ENCODE measurements at regions not wholly inside any gene's neighbourhood (a gene's known extent, or its start where the extent isn't known, plus 50 kb on each side); places are given as distances from the start of the nearest gene placed in this dataset.

DNA sequence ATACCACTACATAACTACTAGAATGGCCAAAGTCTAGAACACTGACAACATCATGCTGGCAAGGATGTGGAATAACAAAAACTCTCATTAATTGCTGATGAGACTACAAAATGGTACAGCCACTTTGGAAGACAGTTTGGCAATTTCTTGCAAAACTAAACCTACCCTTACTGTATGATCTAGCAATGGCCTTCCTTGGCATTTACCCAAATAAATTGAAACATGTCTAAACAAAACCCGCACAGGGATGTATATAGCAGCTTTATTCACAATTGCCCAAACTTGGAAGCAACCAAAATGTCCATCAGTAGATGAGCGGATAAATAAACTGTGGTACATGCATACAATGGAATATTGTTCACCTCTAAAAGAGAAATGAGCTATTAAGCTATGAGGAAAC lies 87.9 kb upstream of the SLC24A5 start:
- CTCF ChIA-PET = no interaction called here
- ATAC-seq (replicated peaks in 1 of 4) = no peak
- DNase-seq = no peak
- Histone ChIP-seq H3K4me3 (ENCODE audit: control insufficient read depth in 1 of 2, extremely low read depth in 1 of 2, low read length in 1 of 2) (no peak overlapping the region), H3K27me3 (replicated peaks in 1 of 2; ENCODE audit: control insufficient read depth in 2 of 2, extremely low read depth in 1 of 2, insufficient read depth in 2 of 2, low read length in 1 of 2) (no peaks in the 10 kb centered on the region), H3K36me3 (ENCODE audit: control insufficient read depth in 2 of 2, extremely low read depth in 1 of 2, insufficient read depth in 1 of 2, low read length in 1 of 2) (no peaks in the 10 kb centered on the region), H3K4me1 (ENCODE audit: control insufficient read depth in 1 of 2, extremely low read depth in 1 of 2, insufficient read depth in 2 of 2, low read length in 2 of 2) (no peaks in the 10 kb centered on the region), H3K9me3 (no peaks in the 10 kb centered on the region), H3K27ac (ENCODE audit: low read length) (no peak overlapping the region)
- Mint-ChIP-seq H3K9me3 (no peaks in the 10 kb centered on the region), H3K27ac (no peak overlapping the region), H3K36me3 (no peaks in the 10 kb centered on the region), H3K4me3 (no peak overlapping the region), H3K4me1 (no peaks in the 10 kb centered on the region), H3K27me3 (peaks cover 7 to 9% of the 10 kb centered on the region in 2 donors)
- POLR2A ChIA-PET = no interaction called here
- WGBS (ENCODE audit: insufficient coverage) = no CpG with 5 or more reads among the region's 2 CpGs

DNA sequence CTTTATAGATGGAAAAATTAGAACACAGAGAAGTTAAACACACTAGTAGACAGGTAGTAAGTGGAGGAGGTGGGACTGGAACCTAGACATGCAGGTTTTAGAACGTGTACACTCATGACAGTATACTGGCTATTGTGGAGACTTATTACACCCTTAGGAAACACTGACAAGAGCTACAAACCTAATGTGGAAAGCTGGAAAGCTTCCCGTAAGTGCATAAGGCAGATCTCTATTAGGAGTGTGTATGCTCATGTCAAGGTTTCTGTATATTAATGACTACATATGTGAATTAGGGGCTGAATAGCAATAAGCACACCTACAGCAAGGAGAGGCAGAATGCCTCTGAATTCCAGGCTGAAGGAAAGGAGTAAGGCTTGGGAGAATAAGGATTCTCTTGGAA lies 82.6 kb upstream of the SLC24A5 start:
- H3K36me3 ChIP-seq (ENCODE audit: control insufficient read depth in 2 of 2, extremely low read depth in 1 of 2, insufficient read depth in 1 of 2, low read length in 1 of 2) = no peaks in the 10 kb centered on the region
- H3K4me1 ChIP-seq (ENCODE audit: control insufficient read depth in 1 of 2, extremely low read depth in 1 of 2, insufficient read depth in 2 of 2, low read length in 2 of 2) = no peaks in the 10 kb centered on the region
- no peak overlapping the region for H3K4me3 ChIP-seq (ENCODE audit: control insufficient read depth in 1 of 2, extremely low read depth in 1 of 2, low read length in 1 of 2)
- no peaks in the 10 kb centered on the region for H3K4me1 Mint-ChIP-seq
- no peaks in the 10 kb centered on the region for H3K9me3 ChIP-seq
- H3K36me3 Mint-ChIP-seq = no peaks in the 10 kb centered on the region
- peaks cover 4 to 22% of the 10 kb centered on the region in 2 donors for H3K27me3 Mint-ChIP-seq
- no peaks in the 10 kb centered on the region for H3K9me3 Mint-ChIP-seq
- peaks cover 0 to 3% of the 10 kb centered on the region in 2 experiments for H3K27me3 ChIP-seq (replicated peaks in 1 of 2; ENCODE audit: control insufficient read depth in 2 of 2, extremely low read depth in 1 of 2, insufficient read depth in 2 of 2, low read length in 1 of 2)
- no peak overlapping the region for H3K27ac Mint-ChIP-seq
- ChIA-PET POLR2A (no interaction called here), CTCF (no interaction called here)
- ATAC-seq (replicated peaks in 1 of 4) = no peak
- no CpG with 5 or more reads among the region's 2 CpGs for WGBS (ENCODE audit: insufficient coverage)
- no peak overlapping the region for H3K4me3 Mint-ChIP-seq
- H3K27ac ChIP-seq (ENCODE audit: low read length) = no peak overlapping the region
- no peak for DNase-seq

- WGBS (ENCODE audit: insufficient coverage) = 40% methylated on average over 2 of the region's 6 CpGs
- Histone ChIP-seq H3K4me3 (ENCODE audit: control insufficient read depth in 1 of 2, extremely low read depth in 1 of 2, low read length in 1 of 2) (no peak overlapping the region), H3K4me1 (ENCODE audit: control insufficient read depth in 1 of 2, extremely low read depth in 1 of 2, insufficient read depth in 2 of 2, low read length in 2 of 2) (no peaks in the 10 kb centered on the region), H3K27ac (ENCODE audit: low read length) (no peak overlapping the region), H3K9me3 (no peaks in the 10 kb centered on the region), H3K27me3 (replicated peaks in 1 of 2; ENCODE audit: control insufficient read depth in 2 of 2, extremely low read depth in 1 of 2, insufficient read depth in 2 of 2, low read length in 1 of 2) (peaks cover 0 to 3% of the 10 kb centered on the region in 2 experiments), H3K36me3 (ENCODE audit: control insufficient read depth in 2 of 2, extremely low read depth in 1 of 2, insufficient read depth in 1 of 2, low read length in 1 of 2) (no peaks in the 10 kb centered on the region)
- peaks cover 4 to 16% of the 10 kb centered on the region in 2 donors for H3K27me3 Mint-ChIP-seq
- no peak overlapping the region for H3K27ac Mint-ChIP-seq
- ChIA-PET CTCF (no interaction called here), POLR2A (no interaction called here)
- no peaks in the 10 kb centered on the region for H3K36me3 Mint-ChIP-seq
- H3K9me3 Mint-ChIP-seq = no peaks in the 10 kb centered on the region
- no peak for ATAC-seq (replicated peaks in 1 of 4)
- no peak for DNase-seq
- H3K4me1 Mint-ChIP-seq = no peaks in the 10 kb centered on the region
- H3K4me3 Mint-ChIP-seq = no peak overlapping the region
Observed at GRCh38 chr15:48040166-48040817, 80.5 kb upstream of the SLC24A5 start.

DNA sequence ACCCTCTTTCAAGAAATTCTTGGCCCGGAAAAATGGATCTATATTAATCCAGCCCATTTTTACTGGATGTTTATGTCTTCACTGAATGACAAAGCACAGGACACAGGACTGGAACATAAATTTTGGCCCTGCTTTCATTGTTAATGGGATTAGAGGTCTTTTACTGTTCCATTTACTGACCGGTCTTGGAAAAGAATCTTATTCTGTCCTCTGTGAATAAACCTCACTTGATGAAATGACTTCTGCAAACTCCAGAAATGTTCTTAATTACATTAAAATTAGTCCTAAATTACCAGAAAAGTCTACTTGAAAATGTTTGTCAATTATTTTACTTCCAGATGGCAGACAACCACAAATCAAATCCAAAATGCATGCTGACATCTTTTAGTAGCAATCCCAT lies 79.3 kb upstream of the SLC24A5 start:
- Histone ChIP-seq H3K27ac (ENCODE audit: low read length) (no peak overlapping the region), H3K4me1 (ENCODE audit: control insufficient read depth in 1 of 2, extremely low read depth in 1 of 2, insufficient read depth in 2 of 2, low read length in 2 of 2) (no peaks in the 10 kb centered on the region), H3K9me3 (no peaks in the 10 kb centered on the region), H3K27me3 (replicated peaks in 1 of 2; ENCODE audit: control insufficient read depth in 2 of 2, extremely low read depth in 1 of 2, insufficient read depth in 2 of 2, low read length in 1 of 2) (peaks cover 0 to 3% of the 10 kb centered on the region in 2 experiments), H3K36me3 (ENCODE audit: control insufficient read depth in 2 of 2, extremely low read depth in 1 of 2, insufficient read depth in 1 of 2, low read length in 1 of 2) (no peaks in the 10 kb centered on the region), H3K4me3 (ENCODE audit: control insufficient read depth in 1 of 2, extremely low read depth in 1 of 2, low read length in 1 of 2) (no peak overlapping the region)
- H3K36me3 Mint-ChIP-seq = no peaks in the 10 kb centered on the region
- ChIA-PET CTCF (no interaction called here), POLR2A (no interaction called here)
- no peak overlapping the region for H3K27ac Mint-ChIP-seq
- ATAC-seq (replicated peaks in 1 of 4) = no peak
- H3K27me3 Mint-ChIP-seq = peaks cover 4 to 16% of the 10 kb centered on the region in 2 donors
- no peak for DNase-seq
- no peaks in the 10 kb centered on the region for H3K4me1 Mint-ChIP-seq
- peaks cover 0 to 2% (median 0%) of the 10 kb centered on the region in 3 donors for H3K9me3 Mint-ChIP-seq
- no peak overlapping the region for H3K4me3 Mint-ChIP-seq
- WGBS (ENCODE audit: insufficient coverage) = no CpG with 5 or more reads among the region's 2 CpGs

DNA sequence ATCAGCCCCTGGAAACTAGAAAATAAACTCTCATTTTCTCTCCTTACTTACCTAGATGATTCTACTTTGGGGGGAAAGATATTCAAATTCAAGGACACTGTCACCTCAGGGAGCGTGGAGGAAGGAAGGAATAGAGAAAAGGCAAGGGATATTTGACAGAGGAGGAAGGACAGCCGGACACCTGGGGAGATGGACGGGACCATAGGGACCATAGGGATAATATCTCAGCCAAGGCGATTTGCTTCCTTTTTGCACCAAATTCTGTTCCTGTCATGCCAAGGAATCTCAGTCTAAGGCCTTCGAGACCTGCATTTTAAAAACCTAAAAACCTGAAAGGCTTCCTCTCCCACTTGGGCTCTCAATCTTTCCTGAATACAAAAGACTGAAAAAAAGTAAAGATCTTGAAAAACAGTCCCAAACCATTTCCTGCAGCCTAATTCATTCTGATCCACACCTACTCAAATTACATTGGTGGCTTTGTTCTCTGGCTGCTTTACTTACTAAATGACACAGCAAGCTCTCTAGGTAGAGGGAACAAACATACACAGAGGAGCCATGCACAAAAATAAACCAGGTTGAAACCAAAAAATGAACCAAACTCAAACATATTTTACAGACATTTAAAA lies 73.9 kb upstream of the SLC24A5 start:
- H3K4me1 Mint-ChIP-seq = no peaks in the 10 kb centered on the region
- H3K36me3 Mint-ChIP-seq = no peaks in the 10 kb centered on the region
- ATAC-seq (replicated peaks in 1 of 4) (no peak), DNase-seq (no peak)
- CTCF ChIA-PET = no interaction called here
- Histone ChIP-seq H3K4me3 (ENCODE audit: control insufficient read depth in 1 of 2, extremely low read depth in 1 of 2, low read length in 1 of 2) (no peak overlapping the region), H3K9me3 (no peaks in the 10 kb centered on the region), H3K36me3 (ENCODE audit: control insufficient read depth in 2 of 2, extremely low read depth in 1 of 2, insufficient read depth in 1 of 2, low read length in 1 of 2) (no peaks in the 10 kb centered on the region), H3K27ac (ENCODE audit: low read length) (no peak overlapping the region), H3K4me1 (ENCODE audit: control insufficient read depth in 1 of 2, extremely low read depth in 1 of 2, insufficient read depth in 2 of 2, low read length in 2 of 2) (no peaks in the 10 kb centered on the region), H3K27me3 (replicated peaks in 1 of 2; ENCODE audit: control insufficient read depth in 2 of 2, extremely low read depth in 1 of 2, insufficient read depth in 2 of 2, low read length in 1 of 2) (no peaks in the 10 kb centered on the region)
- H3K9me3 Mint-ChIP-seq = peaks cover 0 to 5% (median 0%) of the 10 kb centered on the region in 3 donors
- H3K27ac Mint-ChIP-seq = no peak overlapping the region
- peaks cover 1 to 7% of the 10 kb centered on the region in 2 donors for H3K27me3 Mint-ChIP-seq
- no peak overlapping the region for H3K4me3 Mint-ChIP-seq
- 48% methylated on average over 5 of the region's 5 CpGs for WGBS (ENCODE audit: insufficient coverage)
- POLR2A ChIA-PET = no interaction called here

DNA sequence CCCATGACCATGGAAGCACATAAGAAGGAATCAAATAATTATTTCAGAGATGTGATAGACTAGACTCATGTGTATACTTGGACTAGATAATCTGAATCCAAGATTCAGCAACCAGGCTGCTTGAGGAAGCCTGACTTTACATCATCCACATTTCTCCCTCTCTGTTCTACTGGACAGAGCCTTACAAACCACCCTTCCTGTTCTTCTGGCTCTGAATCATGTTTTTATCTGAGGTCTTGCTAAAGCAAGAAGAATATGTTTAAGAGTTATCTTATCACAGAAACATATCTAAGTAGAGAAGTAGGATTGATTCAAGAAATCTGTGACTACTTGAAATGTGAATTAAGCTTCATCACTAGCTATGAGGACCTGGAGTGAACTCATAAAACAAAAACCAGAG lies 71.1 kb upstream of the SLC24A5 start:
- H3K36me3 Mint-ChIP-seq = no peaks in the 10 kb centered on the region

More for the DNA sequence above, 71.1 kb upstream of the SLC24A5 start:
- Mint-ChIP-seq H3K27me3 (peaks cover 5 to 6% of the 10 kb centered on the region in 2 donors), H3K4me3 (no peak overlapping the region), H3K4me1 (no peaks in the 10 kb centered on the region), H3K9me3 (peaks cover 0 to 10% (median 0%) of the 10 kb centered on the region in 3 donors), H3K27ac (no peak overlapping the region)
- H3K4me1 ChIP-seq (ENCODE audit: control insufficient read depth in 1 of 2, extremely low read depth in 1 of 2, insufficient read depth in 2 of 2, low read length in 2 of 2) = no peaks in the 10 kb centered on the region
- no peak for ATAC-seq (replicated peaks in 1 of 4)
- H3K27me3 ChIP-seq (replicated peaks in 1 of 2; ENCODE audit: control insufficient read depth in 2 of 2, extremely low read depth in 1 of 2, insufficient read depth in 2 of 2, low read length in 1 of 2) = no peaks in the 10 kb centered on the region
- no peak overlapping the region for H3K27ac ChIP-seq (ENCODE audit: low read length)
- CTCF ChIA-PET = no interaction called here
- POLR2A ChIA-PET = no interaction called here
- no peaks in the 10 kb centered on the region for H3K36me3 ChIP-seq (ENCODE audit: control insufficient read depth in 2 of 2, extremely low read depth in 1 of 2, insufficient read depth in 1 of 2, low read length in 1 of 2)
- DNase-seq = no peak
- no peak overlapping the region for H3K4me3 ChIP-seq (ENCODE audit: control insufficient read depth in 1 of 2, extremely low read depth in 1 of 2, low read length in 1 of 2)
- H3K9me3 ChIP-seq = no peaks in the 10 kb centered on the region

All from T-cell (primary cell).